Activated T-helper 1 cell treated with anti-CD3 and anti-CD28 coated beads, Interleukin-12 subunit alpha, Interleukin-12 subunit beta, Interleukin-2, Interleukin-4 antibody, amounts not matched to agents 30 ng/mL and 10 ng/mL and 1 ng/mL, durations not matched to agents 14 hours and 24 hours and 36 hours (primary cell): ENCODE measurements at regions not wholly inside any gene's neighbourhood (a gene's known extent, or its start where the extent isn't known, plus 50 kb on each side); places are given as distances from the start of the nearest gene placed in this dataset.
"Not testable (repeated sequence)": the region's sequence is repeated elsewhere in the genome, so short reads cannot be mapped to it uniquely, and the experiment has no call there.

ENCODE experiments used
- DNase-seq: peaks from one replicate; pipeline ENCODE4 v3.0.0; 2021; ENCODE audit warnings: low spot score
- H3K27ac Mint-ChIP-seq: one replicate; pipeline ENCODE4 v1.8.0; 2021; ENCODE audit warnings: mild to moderate bottlenecking, mixed read lengths
- H3K27me3 Mint-ChIP-seq: one replicate; pipeline ENCODE4 v1.8.0; 2022; ENCODE audit warnings: mild to moderate bottlenecking, moderate library complexity, mixed read lengths; ENCODE audit not compliant: insufficient read depth
- H3K36me3 Mint-ChIP-seq: one replicate; pipeline ENCODE4 v1.8.0; 2021; ENCODE audit warnings: low read depth, mixed read lengths
- H3K4me1 Mint-ChIP-seq: one replicate; pipeline ENCODE4 v1.8.0; 2021; ENCODE audit warnings: low read depth, mixed read lengths
- H3K4me3 Mint-ChIP-seq: one replicate; pipeline ENCODE4 v1.8.0; 2021; ENCODE audit warnings: mild to moderate bottlenecking, moderate library complexity, mixed read lengths
- H3K9me3 Mint-ChIP-seq: one replicate; pipeline ENCODE4 v1.8.0; 2021; ENCODE audit warnings: mixed read lengths
- intact Hi-C: fragments of 100-400 bp; cut with micrococcal nuclease; formaldehyde crosslinking; loops from one replicate; pipeline ENCODE4 v1.15.1; 2024

DNA sequence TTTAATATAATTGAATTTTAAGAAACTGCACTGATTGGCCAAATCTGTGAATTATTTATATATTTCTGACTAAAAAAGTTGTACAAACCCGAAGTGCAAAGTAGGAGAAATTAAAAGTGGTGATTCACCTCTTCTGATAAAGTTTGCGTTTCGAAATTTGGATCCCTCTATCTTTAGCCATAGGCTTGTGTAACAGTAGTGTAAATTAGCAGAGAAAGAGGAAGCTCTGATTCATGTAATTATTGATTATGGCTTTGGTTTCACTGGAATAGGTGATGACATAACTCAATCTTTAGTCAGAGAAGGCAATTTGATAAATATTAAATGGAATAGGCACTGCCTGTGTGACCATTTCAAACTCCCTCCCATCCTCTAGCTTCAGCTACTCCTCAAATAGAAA is 717.8 kb upstream of the PCDH7 start:
- no peak overlapping the region for H3K4me3 Mint-ChIP-seq
- intact Hi-C loops, result no loop called here
- H3K36me3 Mint-ChIP-seq, result no peaks in the 10 kb centered on the region
- H3K27ac Mint-ChIP-seq, result no peak overlapping the region
- no peaks in the 10 kb centered on the region for H3K27me3 Mint-ChIP-seq
- peaks cover 19% of the 10 kb centered on the region for H3K9me3 Mint-ChIP-seq
- H3K4me1 Mint-ChIP-seq, result no peaks in the 10 kb centered on the region
- DNase-seq, result no peak

DNA sequence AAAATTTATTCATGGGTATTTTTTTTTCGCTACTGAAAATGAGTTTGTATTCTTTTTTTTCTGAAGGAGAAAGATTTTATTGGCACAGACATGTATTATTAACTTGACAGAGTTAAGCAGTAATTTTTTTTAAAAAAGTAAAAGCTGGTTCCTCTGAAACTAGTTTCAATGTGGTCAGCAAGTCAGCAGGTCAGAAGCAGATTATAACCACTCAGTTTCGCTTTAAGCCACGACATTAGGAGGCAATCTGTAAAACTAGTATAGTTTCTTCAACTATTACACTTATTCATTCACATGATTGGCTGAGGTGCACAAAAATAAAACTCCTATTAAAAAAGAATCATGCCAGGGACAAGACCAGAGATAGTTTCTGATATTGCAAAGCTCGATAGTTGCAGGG is 714.2 kb upstream of the PCDH7 start:
- no peaks in the 10 kb centered on the region for H3K27me3 Mint-ChIP-seq
- H3K4me1 Mint-ChIP-seq, result no peaks in the 10 kb centered on the region
- H3K4me3 Mint-ChIP-seq, result no peak overlapping the region
- H3K36me3 Mint-ChIP-seq, result no peaks in the 10 kb centered on the region
- no peak for DNase-seq
- H3K27ac Mint-ChIP-seq, result no peak overlapping the region
- intact Hi-C loops, result no loop called here
- H3K9me3 Mint-ChIP-seq, result peaks cover 15% of the 10 kb centered on the region

DNA sequence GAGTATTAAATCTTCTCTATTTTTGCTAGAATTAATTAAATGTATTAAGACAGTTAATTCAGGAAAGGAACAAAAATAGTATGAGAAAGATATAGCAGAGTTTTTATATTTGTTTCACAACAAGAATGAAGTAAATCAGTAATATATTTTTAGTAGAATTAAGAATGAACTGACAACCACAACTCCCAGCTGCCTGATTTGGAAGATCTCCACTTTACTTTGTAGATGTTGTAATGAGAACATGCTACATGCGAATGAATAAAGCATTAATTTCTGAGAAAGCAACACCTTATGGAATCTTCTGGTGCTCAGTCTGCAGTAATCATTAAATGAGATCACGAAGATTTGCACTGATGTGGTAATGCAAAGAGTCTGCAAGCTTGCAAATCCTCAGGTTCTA is 695.6 kb upstream of the PCDH7 start:
- H3K27ac Mint-ChIP-seq, result no peak overlapping the region
- H3K27me3 Mint-ChIP-seq, result no peaks in the 10 kb centered on the region
- H3K9me3 Mint-ChIP-seq, result peaks cover 16% of the 10 kb centered on the region
- H3K36me3 Mint-ChIP-seq, result no peaks in the 10 kb centered on the region
- no peak for DNase-seq
- no peaks in the 10 kb centered on the region for H3K4me1 Mint-ChIP-seq
- no peak overlapping the region for H3K4me3 Mint-ChIP-seq
- intact Hi-C loops, result no loop called here

DNA sequence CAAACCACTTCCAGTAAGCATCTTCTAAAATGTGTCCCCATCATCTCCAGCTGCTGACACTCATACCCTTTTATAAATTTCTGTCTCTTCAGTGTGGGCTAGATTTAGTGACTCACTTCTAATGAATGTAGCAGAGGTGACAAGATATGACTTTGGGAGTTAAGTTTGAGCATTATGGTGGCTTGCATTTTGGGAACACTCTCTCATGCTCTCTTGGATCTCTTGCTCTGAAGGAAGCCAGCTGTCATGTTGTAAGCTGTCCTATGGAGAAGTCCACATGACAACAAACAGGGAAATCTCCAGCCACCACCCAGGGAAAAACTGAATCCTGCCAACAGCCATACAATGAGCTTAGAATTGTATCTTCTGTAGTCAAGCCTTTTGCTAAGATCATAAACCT is 691.3 kb upstream of the PCDH7 start:
- H3K27ac Mint-ChIP-seq, result no peak overlapping the region
- intact Hi-C loops, result no loop called here
- no peaks in the 10 kb centered on the region for H3K27me3 Mint-ChIP-seq
- H3K4me3 Mint-ChIP-seq, result no peak overlapping the region
- H3K36me3 Mint-ChIP-seq, result no peaks in the 10 kb centered on the region
- H3K9me3 Mint-ChIP-seq, result peaks cover 11% of the 10 kb centered on the region
- no peaks in the 10 kb centered on the region for H3K4me1 Mint-ChIP-seq
- no peak for DNase-seq

DNA sequence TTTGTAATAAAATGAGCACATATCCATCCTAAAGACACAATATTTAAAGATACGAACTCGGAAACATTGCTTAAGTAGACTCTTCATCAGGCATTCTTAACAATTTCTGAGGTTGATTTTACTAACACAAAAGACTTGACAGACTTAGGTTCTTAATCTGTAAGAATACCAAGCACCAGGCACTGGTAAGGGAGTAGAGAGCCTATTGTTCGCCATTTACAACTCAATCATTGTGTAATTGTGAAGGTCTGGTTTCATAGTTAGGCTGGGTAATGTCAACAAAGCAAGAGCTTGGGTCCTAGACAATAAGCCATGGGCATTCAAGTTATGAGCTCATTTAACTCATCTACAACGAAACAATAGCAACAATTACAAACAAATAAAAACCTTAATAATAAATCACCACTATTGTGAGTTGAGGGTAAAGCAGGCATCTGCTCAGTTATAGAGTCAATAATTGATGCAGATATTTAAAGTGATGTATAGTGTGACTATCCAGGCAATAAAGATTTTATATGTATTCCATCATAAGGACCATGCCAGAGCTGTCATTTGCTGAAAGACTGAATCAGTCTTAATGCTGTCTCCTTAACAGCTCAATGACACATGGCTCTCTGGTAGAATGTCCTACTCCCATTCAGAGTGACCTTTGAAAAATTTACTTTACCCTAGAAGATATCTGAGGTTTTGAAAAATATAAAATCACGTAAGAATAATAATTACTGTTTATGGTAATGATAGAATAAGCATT is 664.0 kb upstream of the PCDH7 start:
- no peak for DNase-seq
- no peak overlapping the region for H3K4me3 Mint-ChIP-seq

GRCh38 chr4:30068234-30068633 is 651.9 kb upstream of the PCDH7 start:
- Mint-ChIP-seq H3K9me3 (peaks cover 21% of the 10 kb centered on the region), H3K4me3 (no peak overlapping the region), H3K36me3 (no peaks in the 10 kb centered on the region), H3K27ac (no peak overlapping the region), H3K4me1 (no peaks in the 10 kb centered on the region), H3K27me3 (no peaks in the 10 kb centered on the region)
- DNase-seq, result no peak
- intact Hi-C loops, result no loop called here

More for the DNA sequence above, 664.0 kb upstream of the PCDH7 start:
- Mint-ChIP-seq H3K36me3 (no peaks in the 10 kb centered on the region), H3K4me1 (no peaks in the 10 kb centered on the region), H3K9me3 (peaks cover 11% of the 10 kb centered on the region), H3K27ac (no peak overlapping the region), H3K27me3 (no peaks in the 10 kb centered on the region)
- intact Hi-C loops, result no loop called here

- Mint-ChIP-seq H3K36me3 (no peaks in the 10 kb centered on the region), H3K27ac (no peak overlapping the region), H3K4me1 (no peaks in the 10 kb centered on the region), H3K9me3 (peaks cover 26% of the 10 kb centered on the region), H3K27me3 (no peaks in the 10 kb centered on the region), H3K4me3 (no peak overlapping the region)
- intact Hi-C loops, result no loop called here
- no peak for DNase-seq
These were observed 647.0 kb upstream of the PCDH7 start for GRCh38 chr4:30073011-30073710.

GRCh38 chr4:30092420-30093128 is 627.6 kb upstream of the PCDH7 start:
- H3K36me3 Mint-ChIP-seq, intact Hi-C loops, H3K4me1 Mint-ChIP-seq, DNase-seq, H3K27ac Mint-ChIP-seq, H3K27me3 Mint-ChIP-seq, H3K4me3 Mint-ChIP-seq: not testable (repeated sequence)
- H3K9me3 Mint-ChIP-seq, result peaks cover 24% of the 10 kb centered on the region

GRCh38 chr4:30094887-30095286 is 625.3 kb upstream of the PCDH7 start:
- no peaks in the 10 kb centered on the region for H3K4me1 Mint-ChIP-seq
- H3K27me3 Mint-ChIP-seq, result no peaks in the 10 kb centered on the region
- intact Hi-C loops, result no loop called here
- no peaks in the 10 kb centered on the region for H3K36me3 Mint-ChIP-seq
- DNase-seq, result no peak
- peaks cover 25% of the 10 kb centered on the region for H3K9me3 Mint-ChIP-seq
- H3K27ac Mint-ChIP-seq, result no peak overlapping the region
- H3K4me3 Mint-ChIP-seq, result no peak overlapping the region

- Mint-ChIP-seq H3K36me3 (no peaks in the 10 kb centered on the region), H3K4me1 (no peaks in the 10 kb centered on the region), H3K27ac (no peak overlapping the region), H3K9me3 (peaks cover 11% of the 10 kb centered on the region), H3K27me3 (no peaks in the 10 kb centered on the region), H3K4me3 (no peak overlapping the region)
- intact Hi-C loops, result no loop called here
- DNase-seq, result no peak
These were observed 616.7 kb upstream of the PCDH7 start for GRCh38 chr4:30103455-30103854.

- H3K27ac Mint-ChIP-seq, result no peak overlapping the region
- intact Hi-C loops, result no loop called here
- H3K9me3 Mint-ChIP-seq, result peaks cover 9% of the 10 kb centered on the region
- H3K27me3 Mint-ChIP-seq, result no peaks in the 10 kb centered on the region
- DNase-seq, result no peak
- H3K36me3 Mint-ChIP-seq, result no peaks in the 10 kb centered on the region
- no peak overlapping the region for H3K4me3 Mint-ChIP-seq
- no peaks in the 10 kb centered on the region for H3K4me1 Mint-ChIP-seq
These were observed 603.8 kb upstream of the PCDH7 start for GRCh38 chr4:30116401-30116800.

DNA sequence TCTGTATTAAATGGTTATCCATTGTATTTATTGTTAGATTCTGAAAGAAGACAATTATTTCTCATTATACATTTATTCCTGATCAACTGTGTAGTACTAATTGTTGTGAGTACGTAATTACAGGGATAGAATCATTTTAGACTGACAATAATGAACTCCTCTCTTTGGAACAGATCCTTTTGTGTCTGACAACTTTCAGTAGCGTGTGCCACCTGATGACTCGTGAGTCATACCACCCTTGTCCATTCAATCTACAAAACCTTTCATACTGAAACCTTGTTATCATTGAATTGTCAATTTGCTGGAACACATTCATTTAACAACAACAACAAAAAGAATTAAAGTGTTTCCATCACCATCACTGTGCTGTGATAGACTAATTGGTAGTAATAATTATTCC is 602.7 kb upstream of the PCDH7 start:
- H3K27me3 Mint-ChIP-seq, result no peaks in the 10 kb centered on the region
- H3K36me3 Mint-ChIP-seq, result no peaks in the 10 kb centered on the region
- no peak overlapping the region for H3K27ac Mint-ChIP-seq
- H3K4me1 Mint-ChIP-seq, result no peaks in the 10 kb centered on the region
- DNase-seq, result no peak
- no peak overlapping the region for H3K4me3 Mint-ChIP-seq
- intact Hi-C loops, result no loop called here
- peaks cover 6% of the 10 kb centered on the region for H3K9me3 Mint-ChIP-seq

DNA sequence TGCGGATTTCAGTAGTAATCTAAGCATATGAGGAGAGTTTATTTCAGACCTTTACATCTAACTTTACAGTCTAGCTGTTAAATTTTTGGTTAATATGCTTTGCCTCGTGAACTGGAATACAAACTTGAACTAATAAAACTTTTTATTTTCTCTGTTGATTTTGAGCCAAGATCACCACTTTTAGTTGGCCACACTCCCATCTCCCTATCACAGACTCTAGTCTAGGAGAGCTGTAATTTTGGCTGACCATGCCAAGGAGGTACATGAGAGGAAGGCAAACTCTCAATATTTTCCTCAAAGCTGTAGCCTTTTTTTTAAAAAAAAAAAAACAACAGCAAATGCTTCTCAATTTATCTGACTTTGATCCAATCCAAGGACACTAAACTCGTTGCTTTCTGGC is 597.5 kb upstream of the PCDH7 start:
- Mint-ChIP-seq H3K36me3 (no peaks in the 10 kb centered on the region), H3K27me3 (no peaks in the 10 kb centered on the region), H3K4me1 (no peaks in the 10 kb centered on the region), H3K4me3 (no peak overlapping the region), H3K9me3 (peaks cover 6% of the 10 kb centered on the region), H3K27ac (no peak overlapping the region)
- no peak for DNase-seq
- intact Hi-C loops, result no loop called here
